Keratinocyte (primary cell): ENCODE measurements at regions not wholly inside any gene's neighbourhood (a gene's known extent, or its start where the extent isn't known, plus 50 kb on each side); places are given as distances from the start of the nearest gene placed in this dataset.

Source experiments
- DNase-seq: peaks from one replicate; pipeline ENCODE4 v3.0.0-alpha.2; 2011; ENCODE audit warnings: low read depth, missing footprints, low spot score
- FAIRE-seq: peaks from 2 replicates; lab custom pipeline; 2011; peaks lifted over from hg19 to GRCh38; lab: Jason Lieb, UNC
- H2AFZ ChIP-seq: 2 replicates; pipeline ENCODE4 v1.6.0; 2012; ENCODE audit warnings: low read length, control low read depth, inconsistent platforms; ENCODE audit not compliant: control insufficient read depth
- H3K27ac ChIP-seq: 2 replicates; pipeline ENCODE4 v1.5.1; 2011; ENCODE audit warnings: low read length; ENCODE audit not compliant: control insufficient read depth, insufficient read depth
- H3K27me3 ChIP-seq: 3 replicates; pipeline ENCODE4 v1.6.0; 2011; ENCODE audit warnings: low read length; ENCODE audit not compliant: control insufficient read depth, insufficient read depth; ENCODE audit errors: extremely low read depth
- H3K36me3 ChIP-seq, 2 experiments: 2 replicates in 1 of 2; 3 replicates in 1 of 2; pipeline ENCODE4 v1.5.1; 2011; ENCODE audit warnings: low read length in 2 of 2, mild to moderate bottlenecking in 1 of 2; ENCODE audit not compliant: control insufficient read depth in 2 of 2, insufficient read depth in 2 of 2; ENCODE audit errors: extremely low read depth in 1 of 2
- H3K4me1 ChIP-seq: 3 replicates; pipeline ENCODE4 v1.5.1; 2011; ENCODE audit warnings: low read length; ENCODE audit not compliant: control insufficient read depth, insufficient read depth; ENCODE audit errors: extremely low read depth
- H3K4me2 ChIP-seq: 3 replicates; pipeline ENCODE4 v1.6.0; 2011; ENCODE audit warnings: low read depth, low read length; ENCODE audit not compliant: control insufficient read depth, insufficient read depth; ENCODE audit errors: extremely low read depth
- H3K4me3 ChIP-seq, 3 experiments: fragments of 200-600 bp in 1 of 3; sonication (generic) in 1 of 3; 2 replicates in 2 of 3; 3 replicates in 1 of 3; pipeline ENCODE4 v1.5.1; 2011 to 2016; ENCODE audit warnings: low read length in 3 of 3, mild to moderate bottlenecking in 3 of 3, control low read depth in 2 of 3, inconsistent platforms in 1 of 3, low read depth in 1 of 3, mixed read lengths in 1 of 3, mixed run types in 1 of 3, moderate library complexity in 1 of 3; ENCODE audit not compliant: control insufficient read depth in 2 of 3, insufficient read depth in 2 of 3; ENCODE audit errors: extremely low read depth in 1 of 3
- H3K79me2 ChIP-seq: 2 replicates; pipeline ENCODE4 v1.6.0; 2012; ENCODE audit warnings: low read length; ENCODE audit not compliant: control insufficient read depth, insufficient read depth
- H3K9ac ChIP-seq: 3 replicates; pipeline ENCODE4 v1.6.0; 2011; ENCODE audit warnings: low read length; ENCODE audit not compliant: control insufficient read depth, insufficient read depth; ENCODE audit errors: extremely low read depth
- H3K9me1 ChIP-seq: 3 replicates; pipeline ENCODE4 v1.6.0; 2011; ENCODE audit warnings: low read length; ENCODE audit not compliant: control insufficient read depth, insufficient read depth; ENCODE audit errors: extremely low read depth
- H3K9me3 ChIP-seq: 2 replicates; pipeline ENCODE4 v1.5.1; 2012; ENCODE audit warnings: low read depth, low read length; ENCODE audit not compliant: control insufficient read depth
- H4K20me1 ChIP-seq: 3 replicates; pipeline ENCODE4 v1.6.0; 2011; ENCODE audit warnings: low read length; ENCODE audit not compliant: control insufficient read depth, insufficient read depth; ENCODE audit errors: extremely low read depth
- EZH2 ChIP-seq: IDR thresholded peaks from one replicate; pipeline ENCODE4 v1.6.1; 2012; ENCODE audit warnings: inconsistent platforms, mild to moderate bottlenecking, low read length, moderate library complexity
- dilution Hi-C: fragments of 300-500 bp; cut with MboI; formaldehyde crosslinking; loops from one replicate; pipeline ENCODE4 v1.7.0; 2020; ENCODE audit warnings: low sequenced_read_pairs; ENCODE audit not compliant: extremely low pct_ligation_motif_present
- TF ChIP-seq, protein P1 (sequence below), 3 experiments: IDR thresholded peaks in 1 of 3; conservative IDR thresholded peaks in 1 of 3; optimal IDR thresholded peaks in 1 of 3; 2 replicates in 2 of 3; 3 replicates in 1 of 3; pipeline versions ENCODE3 to v1.5.1; 2011; ENCODE audit warnings: low read length in 3 of 3, mild to moderate bottlenecking in 3 of 3, moderate library complexity in 2 of 3, control low read depth in 1 of 3, inconsistent platforms in 1 of 3; ENCODE audit not compliant: insufficient read depth in 2 of 3; ENCODE audit errors: extremely low read depth in 1 of 3

DNA sequence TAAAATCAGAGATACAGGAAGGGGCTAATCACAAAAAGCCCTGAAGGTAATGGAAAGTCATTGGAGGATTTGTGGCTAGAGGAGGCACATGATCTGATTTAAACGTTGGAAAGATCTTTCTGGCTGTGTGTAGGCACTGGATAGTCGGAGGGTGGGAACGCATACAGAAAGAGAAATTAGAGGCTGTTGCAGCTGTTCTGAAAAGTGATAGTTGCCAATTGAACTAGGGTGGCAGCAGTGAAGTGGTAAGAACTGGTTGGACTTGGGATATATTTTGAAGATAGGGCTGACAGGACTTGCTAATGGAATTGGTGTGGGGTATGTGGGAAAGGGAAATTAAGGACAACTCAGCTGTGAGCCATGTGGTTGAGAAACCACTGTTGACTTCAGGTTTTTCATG lies 223.6 kb downstream of the OGFRL1 start:
- Histone ChIP-seq H4K20me1 (no peaks in the 10 kb centered on the region), H2AFZ (no peak overlapping the region), H3K4me1 (no peaks in the 10 kb centered on the region), H3K9me3 (no peaks in the 10 kb centered on the region), H3K27ac (no peak overlapping the region), H3K4me2 (no peak overlapping the region), H3K79me2 (no peaks in the 10 kb centered on the region), H3K9me1 (no peaks in the 10 kb centered on the region), H3K4me3 (no peak overlapping the region), H3K36me3 (no peaks in the 10 kb centered on the region), H3K9ac (no peak overlapping the region), H3K27me3 (no peaks in the 10 kb centered on the region)
- FAIRE-seq: no peak
- no peak for DNase-seq
- TF ChIP-seq, protein P1, sequence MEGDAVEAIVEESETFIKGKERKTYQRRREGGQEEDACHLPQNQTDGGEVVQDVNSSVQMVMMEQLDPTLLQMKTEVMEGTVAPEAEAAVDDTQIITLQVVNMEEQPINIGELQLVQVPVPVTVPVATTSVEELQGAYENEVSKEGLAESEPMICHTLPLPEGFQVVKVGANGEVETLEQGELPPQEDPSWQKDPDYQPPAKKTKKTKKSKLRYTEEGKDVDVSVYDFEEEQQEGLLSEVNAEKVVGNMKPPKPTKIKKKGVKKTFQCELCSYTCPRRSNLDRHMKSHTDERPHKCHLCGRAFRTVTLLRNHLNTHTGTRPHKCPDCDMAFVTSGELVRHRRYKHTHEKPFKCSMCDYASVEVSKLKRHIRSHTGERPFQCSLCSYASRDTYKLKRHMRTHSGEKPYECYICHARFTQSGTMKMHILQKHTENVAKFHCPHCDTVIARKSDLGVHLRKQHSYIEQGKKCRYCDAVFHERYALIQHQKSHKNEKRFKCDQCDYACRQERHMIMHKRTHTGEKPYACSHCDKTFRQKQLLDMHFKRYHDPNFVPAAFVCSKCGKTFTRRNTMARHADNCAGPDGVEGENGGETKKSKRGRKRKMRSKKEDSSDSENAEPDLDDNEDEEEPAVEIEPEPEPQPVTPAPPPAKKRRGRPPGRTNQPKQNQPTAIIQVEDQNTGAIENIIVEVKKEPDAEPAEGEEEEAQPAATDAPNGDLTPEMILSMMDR (optimal IDR thresholded peaks at IDR 0.05 in 1 of 3, IDR thresholded peaks at IDR 0.05 in 1 of 3, conservative IDR thresholded peaks at IDR 0.05 in 1 of 3; ENCODE audit: extremely low read depth in 1 of 3, insufficient read depth in 2 of 3, low read length in 3 of 3): no peak
- no peak for TF ChIP-seq EZH2
- dilution Hi-C loops: no loop called here

DNA sequence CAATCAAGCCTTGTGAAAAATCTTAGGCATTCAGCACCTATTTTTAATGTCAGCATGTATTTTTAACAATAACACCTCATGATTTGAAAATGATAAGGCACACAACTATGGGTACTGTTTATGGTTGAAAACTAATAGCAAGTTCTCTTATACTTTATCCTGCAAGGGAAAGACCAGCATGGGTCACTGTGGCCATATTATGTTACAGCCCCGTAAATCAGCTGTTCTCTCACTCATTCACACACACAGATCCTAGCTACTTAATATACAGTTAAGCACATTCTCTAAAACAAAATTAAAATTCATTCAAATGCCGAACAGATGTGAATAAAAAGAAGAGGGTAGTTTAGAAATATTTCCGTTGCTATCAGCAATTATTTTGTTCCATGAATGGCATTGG lies 224.4 kb downstream of the OGFRL1 start:
- Histone ChIP-seq H3K4me2 (no peak overlapping the region), H3K27me3 (no peaks in the 10 kb centered on the region), H3K9me1 (no peaks in the 10 kb centered on the region), H3K4me1 (no peaks in the 10 kb centered on the region), H3K9ac (no peak overlapping the region), H3K9me3 (no peaks in the 10 kb centered on the region), H3K27ac (no peak overlapping the region), H4K20me1 (no peaks in the 10 kb centered on the region), H3K4me3 (no peak overlapping the region), H3K36me3 (no peaks in the 10 kb centered on the region), H2AFZ (no peak overlapping the region), H3K79me2 (no peaks in the 10 kb centered on the region)
- FAIRE-seq: no peak
- no peak for DNase-seq
- TF ChIP-seq EZH2: no peak
- TF ChIP-seq, protein P1 (optimal IDR thresholded peaks at IDR 0.05 in 1 of 3, IDR thresholded peaks at IDR 0.05 in 1 of 3, conservative IDR thresholded peaks at IDR 0.05 in 1 of 3; ENCODE audit: extremely low read depth in 1 of 3, insufficient read depth in 2 of 3, low read length in 3 of 3): no peak
- dilution Hi-C loops: no loop called here
